A549 (cell line): ENCODE measurements at regions not wholly inside any gene's neighbourhood (a gene's known extent, or its start where the extent isn't known, plus 50 kb on each side); places are given as distances from the start of the nearest gene placed in this dataset.

ENCODE experiments used
- ATAC-seq, 2 experiments: fragments of 200-7000 bp in 1 of 2; fragments of >200 bp in 1 of 2; cut with Nextera tagmentation in 1 of 2; cut with Tn5 transposase in 1 of 2; 3 replicates each; pipeline versions ENCODE4 v1.8.0 to v1.9.1; 2018 to 2020; ENCODE audit warnings: mild to moderate bottlenecking in 1 of 2, moderate library complexity in 1 of 2
- CTCF ChIA-PET: fragments of 300-600 bp; sonication (Branson Sonifier 250); formaldehyde crosslinking; extraction: SDS; loops from one replicate; lab custom pipeline; 2021; ENCODE audit warnings: antibody characterized with exemption, inconsistent platforms; lab: Yijun Ruan, JAX
- POLR2A ChIA-PET: fragments of 350-600 bp; formaldehyde crosslinking; extraction: SDS; loops from one replicate; lab custom pipeline; 2021; ENCODE audit warnings: antibody characterized with exemption, inconsistent platforms; lab: Yijun Ruan, JAX
- DNase-seq, 2 experiments: peaks; one replicate each; pipeline versions ENCODE4 v3.0.0 to v3.0.0-alpha.2; 2011 to 2016; ENCODE audit warnings: low read depth in 1 of 2, low spot score in 1 of 2
- FAIRE-seq: peaks from 2 replicates; lab custom pipeline; 2011; peaks lifted over from hg19 to GRCh38; lab: Jason Lieb, UNC
- H3K27ac ChIP-seq, 2 experiments: fragments of >200 bp; sonication (Bioruptor Twin); formaldehyde crosslinking; 3 replicates each; pipeline ENCODE4 v1.5.1; 2016 to 2017
- H3K4me1 ChIP-seq: fragments of >200 bp; sonication (Bioruptor Twin); formaldehyde crosslinking; 3 replicates; pipeline ENCODE4 v1.6.1; 2016
- H3K4me2 ChIP-seq: fragments of >200 bp; sonication (Bioruptor Twin); formaldehyde crosslinking; 3 replicates; pipeline ENCODE4 v1.6.1; 2016
- H3K4me3 ChIP-seq: fragments of >200 bp; sonication (Bioruptor Twin); formaldehyde crosslinking; 3 replicates; pipeline ENCODE4 v1.5.1; 2016
- H3K9me3 ChIP-seq: fragments of >200 bp; sonication (Bioruptor Twin); formaldehyde crosslinking; 3 replicates; pipeline ENCODE4 v1.6.1; 2016
- ATOH8 ChIP-seq: fragments of 250-450 bp; sonication (Bioruptor Pico); IDR thresholded peaks from 2 replicates; pipeline ENCODE4 v1.5.0; 2020; ENCODE audit warnings: low read depth, mild to moderate bottlenecking, moderate library complexity
- BHLHE40 ChIP-seq: IDR thresholded peaks from 2 replicates; pipeline ENCODE4 v1.6.1; 2012; ENCODE audit warnings: low read depth, low read length, inconsistent platforms
- CBX2 ChIP-seq: fragments of 200-600 bp; sonication (generic); IDR thresholded peaks from 2 replicates; pipeline ENCODE4 v1.6.1; 2016; ENCODE audit warnings: low read depth, mild to moderate bottlenecking, borderline replicate concordance
- CBX8 ChIP-seq: fragments of 200-600 bp; sonication (generic); IDR thresholded peaks from 2 replicates; pipeline ENCODE4 v1.6.1; 2016
- CEBPB ChIP-seq, 2 experiments: fragments of >200 bp in 1 of 2; sonication (Bioruptor Twin) in 1 of 2; formaldehyde crosslinking in 1 of 2; IDR thresholded peaks; 2 replicates each; pipeline ENCODE4 v1.6.1; 2012 to 2016
- CTCF ChIP-seq: fragments of >200 bp; sonication (Bioruptor Twin); formaldehyde crosslinking; IDR thresholded peaks from 3 replicates; pipeline ENCODE4 v1.5.1; 2016
- E2F6 ChIP-seq: IDR thresholded peaks from 2 replicates; pipeline ENCODE4 v1.6.1; 2012; ENCODE audit warnings: low read depth, borderline replicate concordance
- EHMT2 ChIP-seq: fragments of 200-600 bp; sonication (generic); IDR thresholded peaks from 2 replicates; pipeline ENCODE4 v1.6.1; 2016; ENCODE audit warnings: antibody characterized with exemption, low read depth, mild to moderate bottlenecking, moderate library complexity
- FOSB ChIP-seq: fragments of 250-450 bp; sonication (Bioruptor Pico); IDR thresholded peaks from 2 replicates; pipeline ENCODE4 v1.5.0; 2020; ENCODE audit warnings: mild to moderate bottlenecking, moderate library complexity
- FOSL2 ChIP-seq, 2 experiments: fragments of 450-650 bp in 1 of 2; fragments of >200 bp in 1 of 2; sonication (Bioruptor Twin) in 1 of 2; formaldehyde crosslinking; IDR thresholded peaks; 2 replicates each; pipeline versions ENCODE4 v1.5.0 to v1.6.1; 2016 to 2020; ENCODE audit warnings: mild to moderate bottlenecking in 1 of 2, moderate library complexity in 1 of 2
- HES2 ChIP-seq: fragments of >200 bp; sonication (Bioruptor Twin); formaldehyde crosslinking; IDR thresholded peaks from 2 replicates; pipeline ENCODE4 v1.6.1; 2016
- JUNB ChIP-seq: fragments of >200 bp; sonication (Bioruptor Twin); formaldehyde crosslinking; IDR thresholded peaks from 2 replicates; pipeline ENCODE4 v1.6.1; 2016
- MYC ChIP-seq: IDR thresholded peaks from 2 replicates; pipeline ENCODE4 v1.6.1; 2012; ENCODE audit warnings: mild to moderate bottlenecking, inconsistent platforms, low read length, improper control_type of control experiment, borderline replicate concordance
- NFE2L2 ChIP-seq: fragments of 150-350 bp; conservative IDR thresholded peaks from 2 replicates; pipeline ENCODE4 v1.6.1; 2014; ENCODE audit warnings: low read length
- POLR2AphosphoS2 ChIP-seq: conservative IDR thresholded peaks from 2 replicates; pipeline ENCODE4 v1.6.1; 2012; ENCODE audit warnings: low read length, improper control_type of control experiment, inconsistent platforms
- RAD21 ChIP-seq, 2 experiments: fragments of >200 bp in 1 of 2; sonication (Bioruptor Twin) in 1 of 2; formaldehyde crosslinking in 1 of 2; IDR thresholded peaks in 1 of 2; conservative IDR thresholded peaks in 1 of 2; 2 replicates in 1 of 2; 3 replicates in 1 of 2; pipeline ENCODE4 v1.6.1; 2012 to 2018; ENCODE audit warnings: inconsistent platforms in 1 of 2
- RCOR1 ChIP-seq: fragments of 150-350 bp; IDR thresholded peaks from 2 replicates; pipeline ENCODE4 v1.6.1; 2014; ENCODE audit warnings: antibody characterized with exemption, low read length, low read depth
- SMC3 ChIP-seq: fragments of >200 bp; sonication (Bioruptor Twin); formaldehyde crosslinking; IDR thresholded peaks from 3 replicates; pipeline ENCODE4 v1.6.1; 2018; ENCODE audit warnings: inconsistent platforms
- SREBF2 ChIP-seq: fragments of 450-650 bp; IDR thresholded peaks from 2 replicates; pipeline ENCODE4 v1.6.1; 2014; ENCODE audit warnings: mild to moderate bottlenecking, moderate library complexity
- TFCP2L1 ChIP-seq: fragments of 250-450 bp; sonication (Bioruptor Pico); IDR thresholded peaks from 2 replicates; pipeline ENCODE4 v1.5.0; 2021; ENCODE audit warnings: mild to moderate bottlenecking
- TP53 ChIP-seq: fragments of 250-450 bp; sonication (Bioruptor Pico); IDR thresholded peaks from 2 replicates; pipeline ENCODE4 v1.5.0; 2021; ENCODE audit warnings: mild to moderate bottlenecking, moderate library complexity
- WGBS: methylation state at CpG from one replicate; pipeline ENCODE4 v1.1.6; 2017; ENCODE audit errors: missing lambda C conversion rate; 5-methylcytosine and 5-hydroxymethylcytosine counted together

GRCh38 chr2:126527836-126528490, 128.0 kb upstream of the GYPC start:
- H3K4me3 ChIP-seq = no peak overlapping the region
- ATAC-seq (peak in 1 of 2 experiments; percentile 80; a peak in 3 of 6 replicates), FAIRE-seq (no peak), DNase-seq (peak; percentile 3 to 45)
- no peaks in the 10 kb centered on the region for H3K4me1 ChIP-seq
- ChIA-PET CTCF (interaction anchor here (0.6 to 1.9 kb wide), 3 partner anchors 8 to 249 kb away, joined by 3 to 5 read pairs (median 3); no protein-coding TSS in a partner anchor), POLR2A (no interaction called here)
- no peak overlapping the region for H3K4me2 ChIP-seq
- 14% methylated on average over 8 of the region's 8 CpGs for WGBS
- TF ChIP-seq CTCF (0 out of 3 replicates have a peak, but pooled peaks have one; percentile 16), RAD21 (conservative IDR thresholded peaks at IDR 0.05 in 1 of 2, IDR thresholded peaks at IDR 0.05 in 1 of 2) (peak in 1 of 2 experiments; percentile 51; a peak in 2 of 5 replicates), BHLHE40 (no peak), ATOH8 (CRISPR knock-in tag) (no peak), SMC3 (peak; percentile 19; the same call in 1 of the 3 replicates)
- H3K27ac ChIP-seq = no peak overlapping the region
- no peaks in the 10 kb centered on the region for H3K9me3 ChIP-seq

GRCh38 chr2:126531029-126531428, 124.9 kb upstream of the GYPC start:
- no peak overlapping the region for H3K27ac ChIP-seq
- no peak for FAIRE-seq

More at GRCh38 chr2:126531029-126531428, 124.9 kb upstream of the GYPC start:
- no peak for TF ChIP-seq NFE2L2
- TF ChIP-seq CTCF = no peak
- no peak for TF ChIP-seq TP53 (CRISPR knock-in tag)
- TF ChIP-seq RCOR1 = no peak
- no peak for TF ChIP-seq HES2
- no peak for TF ChIP-seq FOSL2 (IDR thresholded peaks at IDR 0.05)
- no peak for TF ChIP-seq FOSL2 (CRISPR knock-in tag; IDR thresholded peaks at IDR 0.05)
- no peak for TF ChIP-seq EHMT2
- no peak for TF ChIP-seq FOSB (CRISPR knock-in tag)
- TF ChIP-seq CBX8 = no peak
- no peak for TF ChIP-seq POLR2AphosphoS2
- TF ChIP-seq JUNB = no peak
- TF ChIP-seq TFCP2L1 (CRISPR knock-in tag) = no peak
- no peak for TF ChIP-seq E2F6
- TF ChIP-seq SREBF2 = no peak
- TF ChIP-seq CBX2 = no peak
- no peak for TF ChIP-seq CEBPB (IDR thresholded peaks at IDR 0.05)
- TF ChIP-seq MYC = no peak
- Histone ChIP-seq H3K4me1 (no peaks in the 10 kb centered on the region), H3K4me3 (no peak overlapping the region), H3K9me3 (no peaks in the 10 kb centered on the region), H3K4me2 (no peak overlapping the region)
- ATAC-seq (no peak), DNase-seq (no peak)
- ChIA-PET CTCF (no interaction called here), POLR2A (no interaction called here)
- 3% methylated on average over 3 of the region's 3 CpGs for WGBS
